OCI-LY1 (cell line): ENCODE measurements at regions not wholly inside any gene's neighbourhood (a gene's known extent, or its start where the extent isn't known, plus 50 kb on each side); places are given as distances from the start of the nearest gene placed in this dataset.

Experiments
- H2AFZ ChIP-seq: fragments of 200-600 bp; sonication (generic), shearing (Covaris generic); 2 replicates; pipeline ENCODE4 v1.6.0; 2014; ENCODE audit warnings: antibody characterized with exemption, mild to moderate bottlenecking, low read length
- H3F3A ChIP-seq: fragments of 200-600 bp; sonication (generic), shearing (Covaris generic); 2 replicates; pipeline ENCODE4 v1.6.0; 2014; ENCODE audit warnings: mild to moderate bottlenecking, antibody characterized with exemption, low read length, moderate library complexity; ENCODE audit not compliant: insufficient read depth
- H3K27ac ChIP-seq: fragments of 200-600 bp; sonication (generic); 2 replicates; pipeline ENCODE4 v1.5.1; 2014; ENCODE audit warnings: low read length, mixed run types, mild to moderate bottlenecking, low read depth; ENCODE audit not compliant: poor library complexity, severe bottlenecking
- H3K27me3 ChIP-seq: fragments of 200-600 bp; sonication (generic); 2 replicates; pipeline ENCODE4 v1.6.0; 2014; ENCODE audit warnings: antibody characterized with exemption, mild to moderate bottlenecking, low read length, moderate library complexity; ENCODE audit not compliant: insufficient read depth
- H3K36me3 ChIP-seq: fragments of 200-600 bp; sonication (generic); 2 replicates; pipeline ENCODE4 v1.6.1; 2014; ENCODE audit warnings: mild to moderate bottlenecking, antibody characterized with exemption, low read length, moderate library complexity, mixed read lengths; ENCODE audit not compliant: insufficient read depth
- H3K4me1 ChIP-seq: fragments of 200-600 bp; sonication (generic); 2 replicates; pipeline ENCODE4 v1.5.1; 2014; ENCODE audit warnings: mild to moderate bottlenecking, low read length, moderate library complexity; ENCODE audit not compliant: insufficient read depth, severe bottlenecking
- H3K4me2 ChIP-seq: fragments of 200-600 bp; sonication (generic), shearing (Covaris generic); 2 replicates; pipeline ENCODE4 v1.6.1; 2014; ENCODE audit warnings: low read length
- H3K4me3 ChIP-seq: fragments of 200-600 bp; sonication (generic); 2 replicates; pipeline ENCODE4 v1.5.1; 2014; ENCODE audit warnings: low read length, low read depth, mild to moderate bottlenecking, mixed read lengths; ENCODE audit not compliant: poor library complexity, severe bottlenecking
- H3K79me2 ChIP-seq: fragments of 200-600 bp; shearing (Covaris generic); 2 replicates; pipeline ENCODE4 v1.6.1; 2016; ENCODE audit warnings: mixed run types, low read length, mixed read lengths; ENCODE audit not compliant: insufficient read depth
- H3K9ac ChIP-seq: fragments of 200-600 bp; sonication (generic), shearing (Covaris generic); 2 replicates; pipeline ENCODE4 v1.6.1; 2014; ENCODE audit warnings: mild to moderate bottlenecking, low read length, mixed read lengths
- H3K9me2 ChIP-seq: fragments of 200-600 bp; sonication (generic), shearing (Covaris generic); 2 replicates; pipeline ENCODE4 v1.6.1; 2014; ENCODE audit warnings: low read depth, mild to moderate bottlenecking, low read length, mixed read lengths
- H3K9me3 ChIP-seq: fragments of 200-600 bp; shearing (Covaris generic); 2 replicates; pipeline ENCODE4 v1.6.1; 2014; ENCODE audit warnings: low read length, mixed read lengths
- H4K20me1 ChIP-seq: fragments of 200-600 bp; sonication (generic), shearing (Covaris generic); 2 replicates; pipeline ENCODE4 v1.6.0; 2016; ENCODE audit warnings: mild to moderate bottlenecking, low read length; ENCODE audit not compliant: insufficient read depth
- CTCF ChIP-seq: fragments of 200-600 bp; sonication (generic), shearing (Covaris generic); IDR thresholded peaks from 2 replicates; pipeline ENCODE4 v1.5.1; 2017; ENCODE audit warnings: mild to moderate bottlenecking, antibody characterized with exemption, low read length, moderate library complexity, mixed read lengths
- EZH2 ChIP-seq: fragments of 200-600 bp; sonication (generic), shearing (Covaris generic); IDR thresholded peaks from 2 replicates; pipeline ENCODE4 v1.8.0; 2017; ENCODE audit warnings: borderline replicate concordance, mixed run types, mild to moderate bottlenecking, antibody characterized with exemption, low read length, moderate library complexity, mixed read lengths

DNA sequence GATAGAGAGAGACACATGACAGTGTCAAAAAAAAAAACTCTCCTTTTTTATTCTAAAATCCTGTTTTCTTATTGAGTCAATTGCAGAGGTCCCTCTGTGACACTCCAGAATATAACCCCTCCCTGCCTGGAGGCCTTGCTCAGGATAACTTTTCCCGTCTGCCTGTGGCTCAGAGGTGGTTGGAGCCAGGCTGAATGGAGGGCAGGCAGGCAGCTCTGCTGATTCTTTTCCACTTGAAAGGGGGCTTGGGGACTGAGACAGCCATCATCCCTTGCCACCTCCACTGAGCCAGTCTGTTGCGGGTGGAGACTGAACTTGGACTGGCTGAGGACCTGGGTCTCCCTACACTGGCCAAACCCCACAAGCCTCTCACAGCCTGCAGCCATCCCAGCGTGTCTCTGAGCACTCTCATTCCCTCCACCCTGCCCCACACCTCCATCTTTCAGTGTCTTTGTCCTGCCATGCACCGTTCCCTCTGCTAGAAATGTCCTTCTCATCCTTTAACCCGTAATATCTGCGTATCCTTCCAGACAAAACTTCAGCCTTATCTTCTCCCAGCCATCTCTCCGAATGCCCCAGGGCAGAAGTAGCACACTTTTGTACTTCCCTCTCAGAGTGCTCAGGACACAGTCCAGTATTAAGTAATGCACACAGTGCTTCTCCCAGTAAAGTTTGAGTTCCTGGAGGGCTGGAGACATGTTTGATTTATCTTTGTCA is 139.9 kb downstream of the CHIC2 start:
- no peaks in the 10 kb centered on the region for H3K4me1 ChIP-seq
- H3K27me3 ChIP-seq, result no peaks in the 10 kb centered on the region
- no peaks in the 10 kb centered on the region for H3K36me3 ChIP-seq
- H3K9ac ChIP-seq, result no peak overlapping the region
- H3K4me2 ChIP-seq, result no peak overlapping the region
- no peak overlapping the region for H3K27ac ChIP-seq
- H3K9me3 ChIP-seq, result no peaks in the 10 kb centered on the region
- H3K79me2 ChIP-seq, result no peaks in the 10 kb centered on the region
- no peak overlapping the region for H2AFZ ChIP-seq
- H3K9me2 ChIP-seq, result no peaks in the 10 kb centered on the region
- TF ChIP-seq CTCF, result no peak
- TF ChIP-seq EZH2, result no peak
- no peak overlapping the region for H3K4me3 ChIP-seq
- no peaks in the 10 kb centered on the region for H4K20me1 ChIP-seq
- no peaks in the 10 kb centered on the region for H3F3A ChIP-seq

GRCh38 chr4:53923921-53924320 is 140.5 kb downstream of the CHIC2 start:
- Histone ChIP-seq H3F3A (no peaks in the 10 kb centered on the region), H3K4me3 (no peak overlapping the region), H3K4me2 (no peak overlapping the region), H4K20me1 (no peaks in the 10 kb centered on the region), H3K27me3 (no peaks in the 10 kb centered on the region), H3K9me2 (no peaks in the 10 kb centered on the region), H3K27ac (no peak overlapping the region), H3K36me3 (no peaks in the 10 kb centered on the region), H3K4me1 (no peaks in the 10 kb centered on the region), H3K9me3 (no peaks in the 10 kb centered on the region), H3K9ac (no peak overlapping the region), H2AFZ (no peak overlapping the region), H3K79me2 (no peaks in the 10 kb centered on the region)
- TF ChIP-seq CTCF, result no peak
- no peak for TF ChIP-seq EZH2

- H3K9me3 ChIP-seq, result no peaks in the 10 kb centered on the region
- no peaks in the 10 kb centered on the region for H3K36me3 ChIP-seq
- H3K4me1 ChIP-seq, result no peaks in the 10 kb centered on the region
- H3K27ac ChIP-seq, result no peak overlapping the region
- H4K20me1 ChIP-seq, result no peaks in the 10 kb centered on the region
- no peak overlapping the region for H3K9ac ChIP-seq
- H3K4me2 ChIP-seq, result no peak overlapping the region
- no peaks in the 10 kb centered on the region for H3F3A ChIP-seq
- no peaks in the 10 kb centered on the region for H3K27me3 ChIP-seq
- no peak overlapping the region for H3K4me3 ChIP-seq
- TF ChIP-seq CTCF (no peak), EZH2 (no peak)
- H3K79me2 ChIP-seq, result no peaks in the 10 kb centered on the region
- H2AFZ ChIP-seq, result no peak overlapping the region
- H3K9me2 ChIP-seq, result no peaks in the 10 kb centered on the region
Measured at GRCh38 chr4:53921856-53922255, 142.5 kb downstream of the CHIC2 start.
